NB4 (cell line): ENCODE measurements at regions not wholly inside any gene's neighbourhood (a gene's known extent, or its start where the extent isn't known, plus 50 kb on each side); places are given as distances from the start of the nearest gene placed in this dataset.

Source experiments
- DNase-seq: peaks from one replicate; pipeline ENCODE4 v3.0.0; 2010; ENCODE audit warnings: low read depth
- H3K4me3 ChIP-seq: one replicate; pipeline ENCODE4 v1.5.1; 2011; ENCODE audit warnings: mild to moderate bottlenecking, low read depth, low read length, moderate library complexity
- MYC ChIP-seq: IDR thresholded peaks from 2 replicates; pipeline ENCODE4 v1.6.1; 2011; ENCODE audit warnings: low read depth, low read length
- POLR2A ChIP-seq: IDR thresholded peaks from 2 replicates; pipeline ENCODE4 v1.6.1; 2011; ENCODE audit warnings: mild to moderate bottlenecking; ENCODE audit not compliant: insufficient read length; ENCODE audit errors: extremely low read depth
- TF ChIP-seq, protein P1 (sequence below): IDR thresholded peaks from one replicate; pipeline ENCODE4 v1.5.1; 2012; ENCODE audit warnings: low read depth, low read length
- TF ChIP-seq, protein P2 (sequence below): IDR thresholded peaks from 2 replicates; pipeline ENCODE4 v1.6.1; 2011; ENCODE audit warnings: low read depth, low read length

GRCh38 chr20:4552075-4552640 is 134.1 kb upstream of the PRNP start:
- TF ChIP-seq MYC, result no peak
- TF ChIP-seq, protein P1, sequence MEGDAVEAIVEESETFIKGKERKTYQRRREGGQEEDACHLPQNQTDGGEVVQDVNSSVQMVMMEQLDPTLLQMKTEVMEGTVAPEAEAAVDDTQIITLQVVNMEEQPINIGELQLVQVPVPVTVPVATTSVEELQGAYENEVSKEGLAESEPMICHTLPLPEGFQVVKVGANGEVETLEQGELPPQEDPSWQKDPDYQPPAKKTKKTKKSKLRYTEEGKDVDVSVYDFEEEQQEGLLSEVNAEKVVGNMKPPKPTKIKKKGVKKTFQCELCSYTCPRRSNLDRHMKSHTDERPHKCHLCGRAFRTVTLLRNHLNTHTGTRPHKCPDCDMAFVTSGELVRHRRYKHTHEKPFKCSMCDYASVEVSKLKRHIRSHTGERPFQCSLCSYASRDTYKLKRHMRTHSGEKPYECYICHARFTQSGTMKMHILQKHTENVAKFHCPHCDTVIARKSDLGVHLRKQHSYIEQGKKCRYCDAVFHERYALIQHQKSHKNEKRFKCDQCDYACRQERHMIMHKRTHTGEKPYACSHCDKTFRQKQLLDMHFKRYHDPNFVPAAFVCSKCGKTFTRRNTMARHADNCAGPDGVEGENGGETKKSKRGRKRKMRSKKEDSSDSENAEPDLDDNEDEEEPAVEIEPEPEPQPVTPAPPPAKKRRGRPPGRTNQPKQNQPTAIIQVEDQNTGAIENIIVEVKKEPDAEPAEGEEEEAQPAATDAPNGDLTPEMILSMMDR, result no peak
- TF ChIP-seq, protein P2, sequence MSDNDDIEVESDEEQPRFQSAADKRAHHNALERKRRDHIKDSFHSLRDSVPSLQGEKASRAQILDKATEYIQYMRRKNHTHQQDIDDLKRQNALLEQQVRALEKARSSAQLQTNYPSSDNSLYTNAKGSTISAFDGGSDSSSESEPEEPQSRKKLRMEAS, result no peak
- TF ChIP-seq POLR2A, result no peak
- H3K4me3 ChIP-seq, result no peak overlapping the region
- no peak for DNase-seq

- no peak for DNase-seq
- no peak overlapping the region for H3K4me3 ChIP-seq
- TF ChIP-seq MYC, result no peak
- TF ChIP-seq, protein P1, result no peak
- TF ChIP-seq, protein P2, result no peak
- no peak for TF ChIP-seq POLR2A
These were observed 135.5 kb upstream of the PRNP start for GRCh38 chr20:4550740-4551139.

- no peak overlapping the region for H3K4me3 ChIP-seq
- no peak for TF ChIP-seq MYC
- DNase-seq, result no peak
These were observed 136.5 kb upstream of the PRNP start for GRCh38 chr20:4549711-4550259.

GRCh38 chr20:4548552-4548951 is 137.7 kb upstream of the PRNP start:
- TF ChIP-seq, protein P1, result no peak
- TF ChIP-seq, protein P2, result no peak
- TF ChIP-seq POLR2A (no peak), MYC (no peak)
- H3K4me3 ChIP-seq, result no peak overlapping the region
- no peak for DNase-seq

GRCh38 chr20:4546786-4547185 is 139.5 kb upstream of the PRNP start:
- TF ChIP-seq, protein P1, result no peak
- no peak for DNase-seq
- no peak overlapping the region for H3K4me3 ChIP-seq

DNA sequence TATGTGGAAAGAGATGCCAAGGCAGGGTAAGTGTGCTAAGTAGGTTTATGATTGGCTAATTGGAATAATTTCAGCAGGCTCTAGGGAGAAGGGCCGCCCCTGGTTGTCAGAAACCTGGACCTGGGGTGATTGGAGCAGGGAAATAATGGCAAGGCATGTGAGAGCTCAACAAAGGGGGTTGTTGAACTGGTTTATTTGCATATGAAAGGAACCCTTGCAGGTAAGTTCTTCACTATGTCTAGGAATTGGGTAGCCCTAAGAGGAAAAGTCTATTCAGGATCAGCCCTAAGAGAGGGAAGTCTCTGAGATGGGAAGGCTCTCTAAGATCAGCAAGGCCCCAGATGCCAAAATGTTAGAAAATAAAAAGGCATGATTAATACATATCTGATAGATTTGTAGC is 139.9 kb upstream of the PRNP start:
- DNase-seq, result no peak
- TF ChIP-seq, protein P1, result no peak
- TF ChIP-seq POLR2A (no peak), MYC (no peak)
- TF ChIP-seq, protein P2, result no peak
- H3K4me3 ChIP-seq, result no peak overlapping the region
